ENCODE measurements at regions not wholly inside any gene's neighbourhood (a gene's known extent, or its start where the extent isn't known, plus 50 kb on each side); places are given as distances from the start of the nearest gene placed in this dataset.
"Not testable (repeated sequence)": the region's sequence is repeated elsewhere in the genome, so short reads cannot be mapped to it uniquely, and the experiment has no call there.

DNA sequence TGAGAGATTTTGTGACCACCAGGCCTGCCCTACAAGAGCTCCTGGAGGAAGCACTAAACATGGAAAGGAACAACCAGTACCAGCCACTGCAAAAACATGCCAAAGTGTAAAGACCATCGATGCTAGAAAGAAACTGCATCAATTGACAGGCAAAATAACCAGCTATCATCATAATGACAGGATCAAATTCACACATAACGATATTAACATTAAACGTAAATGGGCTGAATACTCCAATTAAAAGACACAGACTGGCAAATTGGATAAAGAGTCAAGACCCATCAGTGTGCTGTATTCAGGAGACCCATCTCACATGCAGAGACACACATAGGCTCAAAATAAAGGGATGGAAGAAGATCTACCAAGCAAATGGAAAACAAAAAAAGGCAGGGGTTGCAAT is 182.4 kb downstream of the PRELID2 start:
- DNase-seq: not testable (repeated sequence)

DNA sequence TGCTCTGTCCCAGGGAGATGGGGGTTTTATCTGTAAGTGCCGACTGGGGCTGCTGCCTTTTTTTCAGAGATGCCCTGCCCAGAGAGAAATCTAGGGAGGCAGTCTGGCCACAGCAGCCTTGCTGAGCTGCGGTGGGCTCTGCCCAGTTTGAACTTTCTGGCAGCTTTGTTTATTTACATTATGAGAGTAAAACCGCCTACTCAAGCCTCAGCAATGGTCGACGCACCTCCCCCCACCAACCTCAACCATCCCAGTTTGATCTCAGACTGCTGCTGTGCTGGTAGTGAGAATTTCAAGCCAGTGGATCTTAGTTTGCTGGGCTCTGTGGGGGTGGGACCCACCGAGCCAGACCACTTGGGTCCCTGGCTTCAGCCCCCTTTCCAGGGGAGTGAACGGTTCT is 188.0 kb downstream of the PRELID2 start:
- DNase-seq: not testable (repeated sequence)

DNA sequence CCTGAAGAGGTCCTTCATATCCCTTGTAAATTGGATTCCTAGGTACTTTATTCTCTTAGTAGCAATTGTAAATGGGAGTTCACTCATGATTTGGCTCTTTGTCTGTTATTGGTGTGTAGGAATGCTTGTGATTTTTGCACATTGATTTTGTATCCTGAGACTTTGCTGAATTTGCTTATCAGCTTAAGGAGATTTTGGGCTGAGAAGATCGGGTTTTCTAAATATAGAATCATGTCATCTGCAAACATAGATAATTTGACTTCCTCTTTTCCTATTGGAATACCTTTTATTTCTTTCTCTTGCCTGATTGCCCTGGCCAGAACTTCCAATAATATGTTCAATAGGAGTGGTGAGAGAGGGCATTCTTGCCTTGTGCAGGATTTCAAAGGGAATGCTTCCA is 191.9 kb downstream of the PRELID2 start:
- DNase-seq: not testable (repeated sequence)

DNA sequence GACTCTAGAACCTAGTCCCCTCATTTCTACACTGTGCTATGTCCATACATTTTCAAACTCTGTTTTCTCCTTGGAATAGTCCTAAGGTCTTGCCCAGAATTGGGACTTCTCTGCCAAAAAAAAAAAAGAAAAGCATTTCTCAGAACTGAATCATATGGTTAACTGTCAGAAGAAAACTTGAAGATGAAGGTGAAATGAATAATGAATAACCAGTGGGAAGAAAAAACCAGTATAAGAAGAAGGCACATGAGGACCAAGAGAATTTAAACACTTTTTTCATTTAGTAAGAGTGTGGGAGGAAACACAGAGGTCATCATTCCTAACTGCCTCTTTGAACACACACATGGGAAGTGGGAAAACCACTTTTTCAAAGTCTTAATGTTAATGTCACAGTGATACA is 197.7 kb downstream of the PRELID2 start:
- DNase-seq: no peak

DNA sequence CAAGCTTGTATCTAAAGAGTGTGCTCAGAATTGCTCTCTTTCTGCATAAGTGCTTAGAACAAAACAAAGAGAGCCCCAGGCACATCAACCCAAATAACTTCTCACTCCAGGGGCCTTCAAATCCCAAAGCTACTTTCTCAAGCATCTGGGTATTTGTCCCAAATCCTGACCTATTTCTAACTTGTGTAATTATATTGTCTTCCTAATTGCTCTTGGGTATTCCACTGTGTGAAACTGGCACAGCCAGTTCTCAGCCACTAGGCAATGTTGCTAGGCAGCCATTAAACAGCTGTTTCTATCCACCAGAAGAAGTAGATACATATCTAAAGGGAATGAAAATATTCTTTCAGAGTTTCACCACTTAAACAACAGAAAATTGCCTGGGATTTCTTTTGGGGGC is 198.8 kb downstream of the PRELID2 start:
- no peak for DNase-seq

DNA sequence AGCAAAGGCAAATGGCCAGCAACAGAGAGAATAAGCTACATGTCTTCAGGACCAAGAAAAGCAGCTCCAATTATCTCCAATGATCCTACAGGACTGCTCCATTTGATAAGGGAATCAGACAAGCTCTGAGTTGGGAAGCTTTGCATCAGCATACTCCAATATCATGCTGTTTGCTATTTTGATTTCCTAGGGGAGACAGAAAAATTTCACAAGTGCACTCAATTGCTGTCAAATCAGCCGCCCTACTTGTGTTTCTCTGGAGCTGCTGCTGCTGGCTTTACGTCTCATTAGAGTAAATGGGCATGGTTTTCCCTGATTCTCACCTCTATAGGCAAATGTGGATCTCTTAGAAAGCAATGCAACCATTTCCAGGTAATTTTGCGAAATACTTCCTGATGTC is 201.7 kb downstream of the PRELID2 start:
- no peak for DNase-seq

DNA sequence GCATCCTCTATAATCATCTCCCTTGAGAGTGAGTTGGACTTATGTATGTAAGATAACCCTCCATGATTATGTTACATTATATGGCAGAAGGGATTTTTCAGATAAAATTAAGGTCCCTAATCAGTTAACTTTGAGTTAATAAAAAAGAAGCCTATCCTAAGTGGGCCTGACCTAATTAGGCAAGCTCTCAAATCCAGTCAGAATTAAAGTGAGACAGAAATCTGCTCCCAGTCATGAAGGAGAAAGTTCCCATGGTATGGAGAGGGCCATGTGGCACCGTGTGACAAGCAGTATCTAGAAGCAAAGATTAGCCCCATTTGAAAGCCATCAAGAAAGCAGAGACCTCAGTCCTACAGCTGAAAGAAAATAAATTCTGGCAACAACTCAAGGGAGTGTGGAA is 202.4 kb downstream of the PRELID2 start:
- DNase-seq: no peak

DNA sequence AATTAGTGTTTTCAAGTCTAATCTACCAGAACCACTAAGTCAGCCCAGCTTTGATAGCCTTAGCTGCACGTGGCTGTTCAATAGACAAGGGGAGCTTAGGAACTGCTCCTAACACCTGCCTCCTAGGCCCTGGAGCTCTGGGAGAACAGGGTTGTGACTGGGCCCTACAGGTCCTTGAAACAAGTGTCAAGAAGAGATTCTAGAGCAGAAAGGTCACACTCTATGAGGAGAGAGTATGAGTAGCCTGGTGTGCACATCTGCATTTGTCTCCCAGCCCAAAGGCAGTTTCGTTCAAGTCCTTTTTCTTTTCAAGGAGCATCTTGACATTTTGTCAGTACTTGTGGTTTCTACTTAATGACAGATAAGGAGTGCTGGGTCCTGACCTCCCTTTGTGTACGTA is 206.1 kb downstream of the PRELID2 start:
- DNase-seq: no peak

DNA sequence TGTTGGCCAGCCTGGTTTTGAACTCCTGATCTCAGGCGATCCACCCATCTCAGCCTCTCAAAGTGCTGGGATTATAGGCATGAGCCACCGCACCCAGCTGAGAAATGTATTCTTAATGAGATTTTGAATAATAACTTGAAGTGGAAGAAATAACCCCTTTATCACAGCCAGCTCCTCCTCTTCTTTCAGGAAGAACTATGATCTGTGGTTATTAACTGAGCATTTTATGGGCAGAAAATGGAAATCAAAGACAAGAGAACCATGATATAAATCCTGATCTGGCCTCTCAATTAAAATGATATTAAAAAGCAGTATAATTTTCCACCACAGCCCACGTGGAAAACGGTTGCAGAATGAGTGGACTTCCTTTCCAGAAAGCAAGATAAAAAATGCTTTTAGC is 206.6 kb downstream of the PRELID2 start:
- no peak for DNase-seq

DNA sequence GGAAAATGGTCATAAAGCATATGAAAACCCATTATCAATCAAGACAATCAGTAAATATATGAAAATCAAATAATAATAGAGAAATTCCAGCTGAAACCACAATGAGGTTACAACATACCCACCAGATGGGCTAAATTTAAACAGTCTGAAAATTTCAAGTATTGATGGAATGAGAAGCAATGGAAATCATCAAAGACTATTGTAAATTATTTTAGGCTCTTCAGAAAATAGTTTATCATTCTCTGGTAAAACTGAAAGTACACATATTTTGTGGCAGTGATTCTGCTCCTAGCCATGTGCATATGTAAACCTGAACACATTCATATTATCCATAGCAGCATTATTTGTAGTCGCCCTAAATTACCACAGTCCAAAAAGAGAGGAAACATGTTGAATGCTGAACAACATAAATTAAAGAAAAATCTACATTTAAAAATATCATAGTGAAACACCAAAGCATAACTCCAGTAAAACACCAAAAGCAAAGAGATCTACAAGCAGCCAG is 215.3 kb downstream of the PRELID2 start:
- DNase-seq: no peak

DNA sequence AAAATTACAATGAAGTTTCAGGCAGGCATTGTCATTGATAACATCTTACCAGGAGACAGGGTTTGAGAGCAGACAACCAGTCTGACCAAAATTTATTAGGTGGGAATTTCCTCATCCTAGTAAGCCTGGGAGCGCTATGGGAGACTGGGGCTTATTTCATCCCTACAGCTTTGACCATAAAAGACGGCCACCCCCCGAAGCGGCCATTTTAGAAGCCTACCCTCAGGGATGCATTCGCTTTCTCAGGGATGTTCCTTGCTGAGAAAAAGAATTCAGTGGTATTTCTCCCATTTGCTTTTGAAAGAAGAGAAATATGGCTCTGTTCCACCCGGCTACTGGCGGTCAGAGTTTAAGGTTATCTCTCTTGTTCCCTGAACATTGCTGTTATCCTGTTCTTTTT is 218.4 kb downstream of the PRELID2 start:
- not testable (repeated sequence) for DNase-seq

DNA sequence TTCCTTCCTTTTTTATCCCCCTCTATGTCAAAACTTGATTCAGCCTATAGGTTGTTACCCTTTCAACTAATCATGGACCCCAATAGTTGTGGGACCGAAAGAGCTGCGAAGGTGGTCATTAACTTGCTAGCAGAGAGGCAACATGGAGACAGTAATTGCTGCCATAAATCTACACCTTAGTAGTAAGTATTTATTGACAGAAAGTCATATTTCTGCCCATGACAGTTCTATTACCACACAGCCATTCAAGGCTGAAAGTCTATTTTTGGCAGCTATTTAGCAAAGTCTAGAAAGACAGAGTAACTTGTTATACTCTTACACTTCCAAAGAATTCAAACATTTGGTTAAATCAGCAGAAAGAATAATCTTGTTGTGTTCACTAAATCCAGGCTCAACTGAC is 236.2 kb downstream of the PRELID2 start:
- DNase-seq: no peak

DNA sequence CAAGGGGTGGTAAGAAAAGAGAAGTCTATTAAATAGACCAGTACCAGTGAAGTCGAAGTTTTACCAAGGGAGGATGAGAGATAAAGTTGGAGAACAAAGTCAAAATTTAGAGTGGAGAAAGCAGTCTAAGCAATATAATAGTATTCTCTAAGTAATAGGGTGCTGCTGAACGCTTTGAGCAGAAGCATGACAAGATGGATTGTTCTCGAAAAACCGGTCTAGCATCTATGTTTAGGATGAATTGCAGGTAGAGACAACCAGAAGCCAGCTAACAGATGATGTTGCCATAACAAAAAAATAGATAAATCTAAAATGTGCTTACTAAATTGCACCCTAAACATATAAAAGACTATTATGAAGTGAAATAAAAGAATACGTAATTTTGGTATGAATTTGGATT is 237.0 kb downstream of the PRELID2 start:
- DNase-seq: no peak

DNA sequence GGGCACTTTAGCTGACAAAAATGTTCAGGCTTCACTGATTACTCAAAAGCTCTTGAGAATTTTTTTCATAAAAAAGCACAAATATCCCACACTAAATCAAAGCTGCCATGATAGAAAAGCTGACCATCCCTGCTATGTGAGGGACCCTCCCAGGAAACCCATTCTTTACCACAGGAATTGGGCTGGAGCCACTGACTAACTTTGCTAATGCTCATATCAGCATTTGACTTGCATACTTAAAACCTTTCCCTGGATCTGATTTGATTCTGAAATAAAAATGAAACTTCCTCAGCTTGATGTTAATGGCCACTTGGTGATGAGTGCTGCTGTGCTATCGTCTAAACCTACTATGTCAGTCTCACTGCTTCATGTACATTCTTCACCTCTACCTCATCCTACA is 243.6 kb downstream of the PRELID2 start:
- no peak for DNase-seq

DNA sequence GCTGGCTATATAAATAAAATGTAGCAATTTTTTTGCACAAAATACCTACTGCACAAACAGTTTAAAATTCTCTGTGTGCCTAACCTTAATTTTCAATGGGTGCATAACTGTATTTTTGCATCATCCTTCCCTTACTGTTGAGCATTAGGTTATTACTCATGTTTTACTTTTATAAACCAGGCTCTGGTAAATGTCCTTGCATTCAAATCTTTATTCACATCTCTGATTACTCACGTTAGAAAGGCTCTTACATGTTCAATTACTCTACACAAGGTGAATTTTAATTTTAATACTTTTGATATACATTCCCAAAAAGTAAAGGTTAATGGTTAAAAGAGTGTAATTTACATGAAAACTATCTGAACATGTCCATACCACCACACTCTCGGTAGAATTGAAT is 246.1 kb downstream of the PRELID2 start:
- DNase-seq: no peak

DNA sequence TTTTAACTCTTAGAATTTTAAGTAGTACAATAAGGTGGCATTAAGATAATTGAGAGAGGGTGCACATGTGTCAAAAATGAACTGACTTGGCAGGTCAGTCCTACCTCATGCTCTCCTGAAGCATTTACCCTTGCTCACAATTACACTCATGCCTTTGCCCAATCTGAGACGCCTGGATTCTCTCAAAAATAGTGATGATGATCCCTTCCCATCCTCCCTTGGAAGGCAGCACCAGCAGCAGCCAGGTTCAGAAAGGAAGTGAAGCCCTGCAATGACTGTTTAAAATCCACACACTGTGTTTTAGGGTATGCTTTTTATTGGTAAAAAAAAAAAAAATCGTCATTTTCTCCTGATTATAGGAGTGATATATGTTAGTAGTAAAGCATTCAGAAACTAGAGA is 246.6 kb downstream of the PRELID2 start:
- DNase-seq: no peak

DNA sequence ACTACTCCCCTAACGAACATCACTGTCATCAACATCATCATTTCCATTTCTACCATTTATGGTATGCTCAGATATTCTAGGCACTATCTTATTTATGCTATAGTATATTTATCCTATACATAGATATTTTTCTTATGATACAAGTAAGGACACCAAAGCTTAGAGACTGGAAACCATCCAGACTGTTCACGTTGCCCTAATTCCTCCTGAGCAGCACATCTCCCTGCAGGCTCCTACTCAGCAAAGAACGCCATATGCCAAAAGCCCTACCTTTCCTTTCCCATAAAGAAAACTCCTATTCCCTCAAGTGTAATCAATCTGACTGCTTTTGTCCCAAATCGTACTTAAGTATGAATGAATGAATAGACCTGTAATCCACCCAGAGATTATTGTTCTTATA is 247.0 kb downstream of the PRELID2 start:
- no peak for DNase-seq

DNA sequence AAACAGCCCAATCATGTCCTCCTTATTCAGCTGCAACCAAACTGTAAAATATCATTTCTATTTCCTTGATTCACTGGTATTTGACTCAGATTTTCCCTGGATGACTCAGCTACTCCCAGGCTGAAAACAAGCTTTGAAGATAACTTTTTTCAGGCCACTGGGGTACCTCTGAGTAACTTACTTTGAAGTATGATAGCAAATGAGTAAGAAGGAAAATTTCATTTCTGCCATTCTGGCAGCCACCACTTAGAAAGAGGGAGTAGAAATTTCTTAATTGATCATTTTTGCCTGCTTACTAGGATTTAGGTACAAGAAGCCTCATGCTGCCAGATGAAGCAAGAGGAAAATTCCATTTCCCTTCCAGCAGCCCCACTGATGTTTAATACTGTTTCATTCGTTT is 247.4 kb downstream of the PRELID2 start:
- no peak for DNase-seq

DNA sequence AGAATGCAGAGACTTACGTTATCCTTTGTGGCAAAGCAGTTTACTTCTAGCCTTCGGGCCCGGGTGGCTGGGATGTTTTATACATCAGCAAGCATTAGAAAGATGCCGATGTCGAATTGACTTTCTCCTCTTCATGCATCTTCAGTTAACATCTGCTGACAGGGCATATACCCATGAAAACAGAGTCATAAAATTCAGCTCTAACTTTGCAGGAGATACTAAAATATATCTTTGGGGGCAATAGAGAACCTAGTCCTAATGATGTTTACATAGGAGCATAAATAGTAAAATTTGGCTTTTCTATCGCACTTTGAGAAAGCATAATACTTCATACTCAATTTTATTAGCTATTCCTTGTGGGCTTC is 247.9 kb downstream of the PRELID2 start:
- no peak for DNase-seq

DNA sequence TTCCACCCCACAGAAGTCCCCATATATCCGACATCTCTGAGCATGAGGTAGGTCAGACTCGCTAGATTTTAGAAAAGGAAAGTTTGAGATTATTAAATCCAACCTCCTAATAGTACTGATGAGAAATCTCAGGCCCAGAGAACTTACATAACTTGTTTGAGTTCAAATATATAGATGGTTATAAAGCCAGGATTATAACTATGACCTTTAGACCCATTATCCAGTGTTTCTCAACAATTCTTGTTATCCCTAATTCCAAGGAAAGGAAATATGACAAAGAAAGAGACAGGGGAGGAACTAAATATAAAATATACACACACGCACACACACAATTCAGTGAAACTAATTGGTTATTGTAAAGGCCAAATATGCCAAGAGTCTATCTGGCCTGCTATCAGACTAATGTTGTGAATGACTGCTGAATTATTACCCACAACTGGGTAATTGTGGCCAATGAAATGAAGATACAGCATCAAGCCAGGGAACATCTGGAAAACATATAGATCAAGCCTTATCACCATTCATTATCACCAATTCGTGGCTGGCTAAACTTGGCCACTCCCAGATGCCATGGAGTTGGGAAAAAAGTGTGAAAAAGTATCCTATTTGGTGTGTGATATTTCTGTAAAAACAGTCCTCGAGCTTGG is 248.4 kb downstream of the PRELID2 start:
- no peak for DNase-seq

DNA sequence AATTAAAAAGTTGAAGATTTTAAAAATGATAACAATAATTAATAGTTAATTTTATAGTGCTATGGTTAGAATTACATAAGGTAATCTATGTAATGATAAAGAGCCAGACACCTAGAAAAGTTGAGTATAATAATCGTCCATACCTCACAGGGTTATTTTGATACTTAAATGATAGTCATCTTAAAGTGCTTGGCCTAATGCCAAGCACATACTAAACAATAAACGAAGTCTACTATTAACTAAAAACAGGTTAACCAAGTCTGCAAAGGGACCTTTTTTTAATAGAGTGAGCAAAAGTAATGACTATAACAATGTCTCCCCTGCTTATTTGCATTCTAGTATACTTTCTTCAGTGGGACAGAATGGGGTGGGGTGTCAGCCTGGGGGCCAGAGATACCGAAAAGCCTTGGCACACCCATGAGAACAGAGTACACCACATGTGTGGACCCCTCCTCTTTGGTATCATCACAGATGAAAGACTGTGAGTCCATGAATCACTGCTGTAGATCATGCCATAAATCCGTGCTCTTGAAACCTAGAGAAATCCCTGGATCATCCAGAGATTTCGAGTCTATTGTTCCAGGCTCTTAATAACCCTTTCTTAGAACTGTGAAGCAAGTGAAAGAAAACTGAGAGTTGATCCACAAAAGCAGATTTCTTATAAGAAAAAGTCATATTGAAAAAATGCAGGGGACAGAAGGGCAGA is 249.5 kb downstream of the PRELID2 start:
- no peak for DNase-seq

DNA sequence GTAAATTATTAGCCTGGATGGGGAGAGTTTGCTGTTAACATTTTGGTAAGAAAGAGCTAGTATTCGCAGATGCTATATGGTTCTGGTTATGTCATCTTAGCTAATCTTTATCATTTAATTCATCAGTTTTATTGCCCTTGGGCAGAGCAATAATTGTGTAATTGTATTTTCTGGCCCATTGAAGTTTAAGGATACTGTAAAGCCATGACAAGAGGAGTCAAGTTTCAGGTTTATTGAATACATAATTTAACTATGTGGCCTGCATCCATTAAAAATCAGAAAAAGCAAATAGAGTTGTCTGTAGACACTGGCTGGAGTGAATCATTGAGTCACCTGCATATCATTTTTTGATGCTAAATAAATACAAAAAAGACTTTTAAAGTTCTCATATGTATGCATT is 255.8 kb downstream of the PRELID2 start:
- peak; percentile 30 for DNase-seq

DNA sequence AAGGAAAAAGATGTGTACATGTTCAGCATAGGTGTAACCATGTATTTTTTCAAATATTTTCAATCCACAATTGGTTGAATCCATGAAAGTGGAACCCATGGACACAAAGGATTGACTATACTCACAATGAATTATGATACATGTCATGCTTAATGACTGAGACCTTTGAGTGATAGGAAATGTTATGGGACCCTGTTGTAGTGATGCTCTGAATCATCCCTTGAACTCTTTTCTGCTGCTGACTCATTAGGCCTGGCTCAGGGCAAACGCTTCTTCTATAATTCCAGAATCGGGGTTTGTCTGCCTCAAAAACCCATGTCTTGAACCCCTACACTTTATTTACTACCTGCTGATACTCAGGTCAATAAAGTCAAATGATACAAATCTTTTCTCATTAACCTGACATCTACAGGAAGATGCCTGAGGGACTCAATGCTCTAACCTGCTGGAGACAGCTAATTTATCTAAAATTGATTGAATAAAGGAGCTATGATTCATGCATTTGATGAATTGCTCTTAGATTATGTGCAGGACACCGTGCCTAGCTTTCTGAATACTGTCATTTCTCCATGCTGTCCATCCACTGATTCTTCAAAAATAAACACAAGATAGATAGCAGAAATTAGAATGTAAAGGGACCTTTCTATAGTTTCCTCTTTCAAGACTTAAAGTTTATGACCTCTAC is 260.1 kb downstream of the PRELID2 start:
- no peak for DNase-seq

DNA sequence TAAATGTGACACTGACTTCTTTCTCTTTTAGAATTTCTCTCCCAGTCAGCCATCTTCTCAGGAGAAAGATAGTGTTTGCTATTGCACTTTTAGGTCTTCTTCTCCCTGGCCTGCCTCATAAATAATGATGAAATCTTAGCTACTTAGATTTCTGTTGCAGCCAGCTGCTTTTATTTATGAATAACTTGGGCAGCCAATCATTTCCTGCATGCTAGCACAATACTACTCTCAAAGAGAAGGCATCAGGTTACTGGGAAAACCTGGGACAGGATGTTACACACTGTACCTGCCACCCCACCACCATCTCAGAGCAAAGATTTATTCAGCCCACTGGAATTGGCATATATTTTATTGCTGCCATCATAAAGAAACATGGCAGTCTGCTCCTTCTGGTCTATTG is 266.6 kb downstream of the PRELID2 start:
- no peak for DNase-seq

Measured in NCI-H1105 treated with DMSO at 0.1 percent for 48 hours (cell line).